CD14-positive monocyte (primary cell): ENCODE measurements at regions not wholly inside any gene's neighbourhood (a gene's known extent, or its start where the extent isn't known, plus 50 kb on each side); places are given as distances from the start of the nearest gene placed in this dataset.

Source experiments
- DNase-seq, 3 donors: peaks; one replicate each; pipeline ENCODE4 v3.0.0-alpha.2; 2011 to 2022
- H2AFZ ChIP-seq: 2 replicates; pipeline ENCODE4 v1.6.0; 2012; ENCODE audit warnings: mild to moderate bottlenecking, low read depth, low read length, inconsistent platforms; ENCODE audit not compliant: insufficient read depth, poor library complexity, severe bottlenecking
- H3K27ac ChIP-seq, 2 donors: 1 replicate in 1 of 2; 2 replicates in 1 of 2; pipeline ENCODE4 v1.5.1; 2012 to 2013; ENCODE audit warnings: low read length in 2 of 2, control low read depth in 1 of 2, inconsistent platforms in 1 of 2, low read depth in 1 of 2, mild to moderate bottlenecking in 1 of 2
- H3K27me3 ChIP-seq, 2 donors: one replicate each; pipeline versions ENCODE4 v1.6.0 to v1.6.1; 2011 to 2013; ENCODE audit warnings: low read length in 2 of 2; ENCODE audit not compliant: control insufficient read depth in 2 of 2, insufficient read depth in 2 of 2
- H3K36me3 ChIP-seq, 2 donors: replicated peaks in 1 of 2; 1 replicate in 1 of 2; 2 replicates in 1 of 2; pipeline versions ENCODE4 v1.5.1 to v1.6.1; 2012 to 2013; ENCODE audit warnings: low read length in 2 of 2, control low read depth in 1 of 2, inconsistent platforms in 1 of 2, mild to moderate bottlenecking in 1 of 2; ENCODE audit not compliant: insufficient read depth in 2 of 2, control insufficient read depth in 1 of 2
- H3K4me1 ChIP-seq, 2 donors: 1 replicate in 1 of 2; 2 replicates in 1 of 2; pipeline versions ENCODE4 v1.5.1 to v1.6.1; 2012 to 2013; ENCODE audit warnings: low read length in 2 of 2, control low read depth in 1 of 2, inconsistent platforms in 1 of 2, mild to moderate bottlenecking in 1 of 2, moderate library complexity in 1 of 2; ENCODE audit not compliant: insufficient read depth in 2 of 2, control insufficient read depth in 1 of 2
- H3K4me2 ChIP-seq: replicated peaks from 2 replicates; pipeline ENCODE3; 2012; ENCODE audit warnings: low read length, moderate library complexity, mild to moderate bottlenecking; ENCODE audit not compliant: poor library complexity, severe bottlenecking; ENCODE audit errors: extremely low read depth
- H3K4me3 ChIP-seq, 3 experiments: fragments of 200-600 bp in 1 of 3; sonication (generic) in 1 of 3; replicated peaks in 1 of 3; 1 replicate in 2 of 3; 2 replicates in 1 of 3; pipeline ENCODE4 v1.5.1; 2011 to 2013; ENCODE audit warnings: low read length in 3 of 3, mild to moderate bottlenecking in 3 of 3, control low read depth in 2 of 3, low read depth in 2 of 3, inconsistent platforms in 1 of 3, moderate library complexity in 1 of 3
- H3K79me2 ChIP-seq: 2 replicates; pipeline ENCODE4 v1.6.0; 2012; ENCODE audit warnings: mild to moderate bottlenecking, control low read depth, inconsistent platforms, low read length, moderate library complexity; ENCODE audit not compliant: insufficient read depth
- H3K9ac ChIP-seq: 2 replicates; pipeline ENCODE4 v1.6.0; 2017; ENCODE audit warnings: low read length, mild to moderate bottlenecking; ENCODE audit not compliant: insufficient read depth, poor library complexity, severe bottlenecking
- H3K9me3 ChIP-seq, 2 donors: replicated peaks in 1 of 2; 1 replicate in 1 of 2; 2 replicates in 1 of 2; pipeline versions ENCODE4 v1.5.1 to v1.6.1; 2012 to 2013; ENCODE audit warnings: low read length in 2 of 2, control low read depth in 1 of 2; ENCODE audit not compliant: control insufficient read depth in 1 of 2, insufficient read depth in 1 of 2
- H4K20me1 ChIP-seq: 2 replicates; pipeline ENCODE4 v1.6.0; 2012; ENCODE audit warnings: mild to moderate bottlenecking, low read length, control low read depth, moderate library complexity; ENCODE audit not compliant: insufficient read depth
- H3K27ac Mint-ChIP-seq, 7 donors: one replicate each; pipeline ENCODE4 v1.8.0; 2020; ENCODE audit warnings: mild to moderate bottlenecking in 7 of 7, mixed read lengths in 7 of 7, moderate library complexity in 6 of 7, inconsistent platforms in 2 of 7
- H3K27me3 Mint-ChIP-seq, 3 donors: one replicate each; pipeline ENCODE4 v1.8.0; 2021 to 2022; ENCODE audit warnings: low read depth in 3 of 3, mild to moderate bottlenecking in 3 of 3, mixed read lengths in 3 of 3, moderate library complexity in 3 of 3, inconsistent platforms in 1 of 3
- H3K36me3 Mint-ChIP-seq, 2 donors: one replicate each; pipeline ENCODE4 v1.8.0; 2020; ENCODE audit warnings: mixed read lengths in 2 of 2, inconsistent platforms in 1 of 2, mild to moderate bottlenecking in 1 of 2
- H3K4me1 Mint-ChIP-seq: one replicate; pipeline ENCODE4 v1.8.0; 2020; ENCODE audit warnings: mild to moderate bottlenecking, mixed read lengths
- H3K4me3 Mint-ChIP-seq, 2 donors: one replicate each; pipeline ENCODE4 v1.8.0; 2020; ENCODE audit warnings: mild to moderate bottlenecking in 2 of 2, mixed read lengths in 2 of 2, moderate library complexity in 1 of 2
- H3K9me3 Mint-ChIP-seq, 7 donors: one replicate each; pipeline ENCODE4 v1.8.0; 2020 to 2022; ENCODE audit warnings: mixed read lengths in 7 of 7, mild to moderate bottlenecking in 6 of 7, moderate library complexity in 6 of 7, inconsistent platforms in 2 of 7
- WGBS: methylation state at CpG from one replicate; pipeline ENCODE4 v1.1.5; 2013; ENCODE audit warnings: missing lambda C conversion rate; ENCODE audit not compliant: insufficient coverage; 5-methylcytosine and 5-hydroxymethylcytosine counted together
- intact Hi-C, 2 donors: fragments of 100-400 bp; cut with micrococcal nuclease; formaldehyde crosslinking; loops; one replicate each; pipeline versions ENCODE4 v1.15.0 to v1.15.1; 2023
- TF ChIP-seq, protein P1 (sequence below): fragments of 200-600 bp; IDR thresholded peaks from one replicate; pipeline ENCODE4 v1.8.0; 2022; ENCODE audit warnings: antibody characterized with exemption, mild to moderate bottlenecking

DNA sequence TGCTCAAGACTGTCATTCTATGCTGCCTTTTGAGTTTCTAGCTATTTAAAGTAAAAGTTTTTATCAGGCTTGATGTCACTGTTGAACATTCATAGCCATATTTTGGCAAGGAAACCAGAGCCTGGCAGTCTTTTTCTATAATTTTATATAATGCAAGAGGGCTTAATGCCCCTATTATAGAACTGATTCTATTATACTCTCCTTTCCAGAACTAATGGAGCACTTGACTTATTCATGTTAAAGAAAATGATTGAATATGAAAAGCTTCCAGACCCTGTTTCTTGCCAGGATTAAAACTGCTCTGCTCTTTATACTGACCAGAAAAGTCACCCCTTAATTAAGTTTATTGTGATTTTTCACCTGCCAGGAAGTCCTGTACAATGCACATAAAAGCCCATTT, 337.6 kb upstream of the CHRM2 start:
- peaks cover 7 to 34% (median 12%) of the 10 kb centered on the region in 7 donors for H3K9me3 Mint-ChIP-seq
- no peaks in the 10 kb centered on the region for H3K27me3 Mint-ChIP-seq
- Histone ChIP-seq H2AFZ (no peak overlapping the region), H3K27me3 (no peaks in the 10 kb centered on the region), H3K27ac (no peak overlapping the region), H4K20me1 (no peaks in the 10 kb centered on the region), H3K79me2 (no peaks in the 10 kb centered on the region), H3K4me3 (no peak overlapping the region), H3K9ac (no peak overlapping the region), H3K4me2 (no peak overlapping the region), H3K36me3 (no peaks in the 10 kb centered on the region), H3K9me3 (peaks cover 35 to 36% of the 10 kb centered on the region in 2 donors), H3K4me1 (no peaks in the 10 kb centered on the region)
- no peaks in the 10 kb centered on the region for H3K4me1 Mint-ChIP-seq
- DNase-seq = no peak
- intact Hi-C loops = no loop called here
- H3K27ac Mint-ChIP-seq = no peak overlapping the region
- TF ChIP-seq, protein P1, sequence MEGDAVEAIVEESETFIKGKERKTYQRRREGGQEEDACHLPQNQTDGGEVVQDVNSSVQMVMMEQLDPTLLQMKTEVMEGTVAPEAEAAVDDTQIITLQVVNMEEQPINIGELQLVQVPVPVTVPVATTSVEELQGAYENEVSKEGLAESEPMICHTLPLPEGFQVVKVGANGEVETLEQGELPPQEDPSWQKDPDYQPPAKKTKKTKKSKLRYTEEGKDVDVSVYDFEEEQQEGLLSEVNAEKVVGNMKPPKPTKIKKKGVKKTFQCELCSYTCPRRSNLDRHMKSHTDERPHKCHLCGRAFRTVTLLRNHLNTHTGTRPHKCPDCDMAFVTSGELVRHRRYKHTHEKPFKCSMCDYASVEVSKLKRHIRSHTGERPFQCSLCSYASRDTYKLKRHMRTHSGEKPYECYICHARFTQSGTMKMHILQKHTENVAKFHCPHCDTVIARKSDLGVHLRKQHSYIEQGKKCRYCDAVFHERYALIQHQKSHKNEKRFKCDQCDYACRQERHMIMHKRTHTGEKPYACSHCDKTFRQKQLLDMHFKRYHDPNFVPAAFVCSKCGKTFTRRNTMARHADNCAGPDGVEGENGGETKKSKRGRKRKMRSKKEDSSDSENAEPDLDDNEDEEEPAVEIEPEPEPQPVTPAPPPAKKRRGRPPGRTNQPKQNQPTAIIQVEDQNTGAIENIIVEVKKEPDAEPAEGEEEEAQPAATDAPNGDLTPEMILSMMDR = no peak
- no peak overlapping the region for H3K4me3 Mint-ChIP-seq
- no peaks in the 10 kb centered on the region for H3K36me3 Mint-ChIP-seq

DNA sequence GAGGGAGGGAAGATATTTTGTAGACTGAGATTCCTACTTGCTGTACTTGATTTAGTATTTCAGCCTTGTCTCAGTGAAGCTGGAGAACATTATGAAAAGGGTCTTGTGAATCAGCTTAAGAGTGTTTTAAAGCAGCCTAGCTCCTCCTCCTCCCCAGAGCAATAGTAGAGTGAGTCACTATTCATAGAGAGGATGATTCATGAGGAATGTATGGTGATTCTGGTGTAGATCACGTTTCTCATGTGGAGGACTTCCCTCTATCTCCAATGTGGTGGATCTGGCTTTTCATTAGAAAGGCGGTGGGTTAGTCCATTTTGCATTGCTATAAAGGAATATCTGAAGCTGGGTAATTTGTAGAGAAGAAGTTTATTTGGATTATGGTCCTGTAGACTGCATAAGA, 340.1 kb upstream of the CHRM2 start:
- intact Hi-C loops = no loop called here
- no CpG with 5 or more reads among the region's 2 CpGs for WGBS

More for the DNA sequence above, 340.1 kb upstream of the CHRM2 start:
- no peaks in the 10 kb centered on the region for H3K36me3 Mint-ChIP-seq
- H3K27me3 ChIP-seq = no peaks in the 10 kb centered on the region
- H3K27ac Mint-ChIP-seq = no peak overlapping the region
- H3K9me3 ChIP-seq = peaks cover 22 to 24% of the 10 kb centered on the region in 2 donors
- no peaks in the 10 kb centered on the region for H3K4me1 ChIP-seq
- H4K20me1 ChIP-seq = no peaks in the 10 kb centered on the region
- H3K4me3 Mint-ChIP-seq = no peak overlapping the region
- TF ChIP-seq, protein P1 = no peak
- no peaks in the 10 kb centered on the region for H3K4me1 Mint-ChIP-seq
- H3K9ac ChIP-seq = no peak overlapping the region
- no peak overlapping the region for H3K4me3 ChIP-seq
- no peak overlapping the region for H3K27ac ChIP-seq
- H2AFZ ChIP-seq = no peak overlapping the region
- H3K79me2 ChIP-seq = no peaks in the 10 kb centered on the region
- no peak overlapping the region for H3K4me2 ChIP-seq
- no peaks in the 10 kb centered on the region for H3K36me3 ChIP-seq
- peaks cover 0 to 32% (median 9%) of the 10 kb centered on the region in 7 donors for H3K9me3 Mint-ChIP-seq
- H3K27me3 Mint-ChIP-seq = no peaks in the 10 kb centered on the region
- no peak for DNase-seq
